ENCODE measurements at regions not wholly inside any gene's neighbourhood (a gene's known extent, or its start where the extent isn't known, plus 50 kb on each side); places are given as distances from the start of the nearest gene placed in this dataset.

GRCh38 chr4:166415749-166416148 is 542.7 kb downstream of the TLL1 start:
- H3K27me3 ChIP-seq (ENCODE audit: insufficient read depth, poor library complexity, severe bottlenecking): no peaks in the 10 kb centered on the region
- no peak for DNase-seq (ENCODE audit: low read depth in 1 of 2, low spot score in 1 of 2)
- H3K27ac ChIP-seq (replicated peaks): no peak overlapping the region
- H3K4me3 ChIP-seq (replicated peaks; ENCODE audit: insufficient read depth, low read length): no peak overlapping the region
- no peak for TF ChIP-seq CTCF (IDR thresholded peaks at IDR 0.05; ENCODE audit: insufficient read depth, low read length)
- no peak for TF ChIP-seq REST (IDR thresholded peaks at IDR 0.05; ENCODE audit: insufficient replicate concordance, low read depth)
- no peak for TF ChIP-seq POLR2AphosphoS5 (IDR thresholded peaks at IDR 0.05; ENCODE audit: low read depth)
- no peak for TF ChIP-seq GABPA (IDR thresholded peaks at IDR 0.05; ENCODE audit: low read depth)
- no peak for TF ChIP-seq SPI1 (IDR thresholded peaks at IDR 0.05; ENCODE audit: borderline replicate concordance, low read depth)

GRCh38 chr4:166421556-166422156 is 548.6 kb downstream of the TLL1 start:
- Histone ChIP-seq H3K27ac (replicated peaks) (no peak overlapping the region), H3K27me3 (ENCODE audit: insufficient read depth, poor library complexity, severe bottlenecking) (no peaks in the 10 kb centered on the region), H3K4me3 (replicated peaks; ENCODE audit: insufficient read depth, low read length) (no peak overlapping the region)
- no peak for TF ChIP-seq POLR2AphosphoS5 (IDR thresholded peaks at IDR 0.05; ENCODE audit: low read depth)
- DNase-seq (ENCODE audit: low read depth in 1 of 2, low spot score in 1 of 2): no peak

GRCh38 chr4:166422475-166422874 is 549.4 kb downstream of the TLL1 start:
- H3K27me3 ChIP-seq (ENCODE audit: insufficient read depth, poor library complexity, severe bottlenecking): no peaks in the 10 kb centered on the region
- no peak for TF ChIP-seq POLR2AphosphoS5 (IDR thresholded peaks at IDR 0.05; ENCODE audit: low read depth)
- DNase-seq (ENCODE audit: low read depth in 1 of 2, low spot score in 1 of 2): no peak
- H3K4me3 ChIP-seq (replicated peaks; ENCODE audit: insufficient read depth, low read length): no peak overlapping the region
- H3K27ac ChIP-seq (replicated peaks): no peak overlapping the region

GRCh38 chr4:166426300-166426863 is 553.3 kb downstream of the TLL1 start:
- Histone ChIP-seq H3K27me3 (ENCODE audit: insufficient read depth, poor library complexity, severe bottlenecking) (no peaks in the 10 kb centered on the region), H3K27ac (replicated peaks) (no peak overlapping the region), H3K4me3 (replicated peaks; ENCODE audit: insufficient read depth, low read length) (no peak overlapping the region)
- DNase-seq (ENCODE audit: low read depth in 1 of 2, low spot score in 1 of 2): no peak
- no peak for TF ChIP-seq CTCF (IDR thresholded peaks at IDR 0.05; ENCODE audit: insufficient read depth, low read length)
- TF ChIP-seq POLR2AphosphoS5 (IDR thresholded peaks at IDR 0.05; ENCODE audit: low read depth): no peak
- no peak for TF ChIP-seq GABPA (IDR thresholded peaks at IDR 0.05; ENCODE audit: low read depth)
- TF ChIP-seq REST (IDR thresholded peaks at IDR 0.05; ENCODE audit: insufficient replicate concordance, low read depth): no peak
- TF ChIP-seq SPI1 (IDR thresholded peaks at IDR 0.05; ENCODE audit: borderline replicate concordance, low read depth): no peak

- Histone ChIP-seq H3K27me3 (ENCODE audit: insufficient read depth, poor library complexity, severe bottlenecking) (no peaks in the 10 kb centered on the region), H3K27ac (replicated peaks) (no peak overlapping the region), H3K4me3 (replicated peaks; ENCODE audit: insufficient read depth, low read length) (no peak overlapping the region)
- TF ChIP-seq CTCF (IDR thresholded peaks at IDR 0.05; ENCODE audit: insufficient read depth, low read length): no peak
- no peak for TF ChIP-seq GABPA (IDR thresholded peaks at IDR 0.05; ENCODE audit: low read depth)
- TF ChIP-seq SPI1 (IDR thresholded peaks at IDR 0.05; ENCODE audit: borderline replicate concordance, low read depth): no peak
- no peak for TF ChIP-seq POLR2AphosphoS5 (IDR thresholded peaks at IDR 0.05; ENCODE audit: low read depth)
- no peak for TF ChIP-seq REST (IDR thresholded peaks at IDR 0.05; ENCODE audit: insufficient replicate concordance, low read depth)
- no peak for DNase-seq (ENCODE audit: low read depth in 1 of 2, low spot score in 1 of 2)
These were observed 559.1 kb downstream of the TLL1 start for GRCh38 chr4:166432125-166432524.

Measured in HL-60 (cell line).